HG03039 (cell line): ENCODE measurements at regions not wholly inside any gene's neighbourhood (a gene's known extent, or its start where the extent isn't known, plus 50 kb on each side); places are given as distances from the start of the nearest gene placed in this dataset.
"Not testable (repeated sequence)": the region's sequence is repeated elsewhere in the genome, so short reads cannot be mapped to it uniquely, and the experiment has no call there.

Source experiments
- ATAC-seq: cut with Tn5 transposase; IDR thresholded peaks from one replicate; pipeline ENCODE4 v1.9.1; 2021; ENCODE audit warnings: mild to moderate bottlenecking, moderate library complexity; ENCODE audit not compliant: unreplicated experiment

- ATAC-seq, result no peak
Observed at GRCh38 chrX:117510453-117510852, 606.2 kb downstream of the KLHL13 start.

GRCh38 chrX:117508021-117508420 lies 608.6 kb downstream of the KLHL13 start:
- ATAC-seq, result no peak

GRCh38 chrX:117487421-117487820 lies 629.2 kb downstream of the KLHL13 start:
- no peak for ATAC-seq

GRCh38 chrX:117483950-117484349 lies 632.7 kb downstream of the KLHL13 start:
- ATAC-seq, result no peak

GRCh38 chrX:117458243-117458968 lies 658.2 kb downstream of the KLHL13 start:
- no peak for ATAC-seq

- ATAC-seq, result no peak
Observed at GRCh38 chrX:117455787-117456186, 660.8 kb downstream of the KLHL13 start.

GRCh38 chrX:117429501-117429900 lies 687.1 kb downstream of the KLHL13 start:
- ATAC-seq, result no peak

- ATAC-seq, result no peak
Observed at GRCh38 chrX:117407449-117408150, 709.0 kb downstream of the KLHL13 start.

GRCh38 chrX:117400839-117401238 lies 715.8 kb downstream of the KLHL13 start:
- no peak for ATAC-seq

- ATAC-seq, result no peak
Observed at GRCh38 chrX:117400005-117400404, 716.6 kb downstream of the KLHL13 start.

GRCh38 chrX:117397844-117398243 lies 718.8 kb downstream of the KLHL13 start:
- no peak for ATAC-seq

GRCh38 chrX:117394506-117395070 lies 722.0 kb downstream of the KLHL13 start:
- not testable (repeated sequence) for ATAC-seq

GRCh38 chrX:117392360-117392759 lies 724.2 kb downstream of the KLHL13 start:
- not testable (repeated sequence) for ATAC-seq

- ATAC-seq, result no peak
Observed at GRCh38 chrX:117376460-117376859, 740.1 kb downstream of the KLHL13 start.

- ATAC-seq, result no peak
Observed at GRCh38 chrX:117335209-117335608, 781.4 kb downstream of the KLHL13 start.

- no peak for ATAC-seq
Observed at GRCh38 chrX:117327373-117327772, 789.2 kb downstream of the KLHL13 start.

GRCh38 chrX:117325706-117326105 lies 790.9 kb downstream of the KLHL13 start:
- ATAC-seq, result no peak

GRCh38 chrX:117305168-117305766 lies 811.3 kb downstream of the KLHL13 start:
- no peak for ATAC-seq

GRCh38 chrX:117301086-117301485 lies 815.5 kb downstream of the KLHL13 start:
- no peak for ATAC-seq

- no peak for ATAC-seq
Observed at GRCh38 chrX:117291760-117292159, 824.9 kb downstream of the KLHL13 start.

GRCh38 chrX:117274965-117275364 lies 812.2 kb upstream of the CT83 start:
- no peak for ATAC-seq
